ENCODE measurements at regions not wholly inside any gene's neighbourhood (a gene's known extent, or its start where the extent isn't known, plus 50 kb on each side); places are given as distances from the start of the nearest gene placed in this dataset.
"Not testable (repeated sequence)": the region's sequence is repeated elsewhere in the genome, so short reads cannot be mapped to it uniquely, and the experiment has no call there.

GRCh38 chr22:44650806-44651205, 51.2 kb upstream of the PRR5 start:
- DNase-seq = no peak

GRCh38 chr22:44648821-44649565, 53.0 kb upstream of the PRR5 start:
- DNase-seq = no peak

- no peak for DNase-seq
Observed at GRCh38 chr22:44648085-44648820, 53.8 kb upstream of the PRR5 start.

GRCh38 chr22:44647141-44647540, 54.9 kb upstream of the PRR5 start:
- no peak for DNase-seq

- DNase-seq = no peak
Observed at GRCh38 chr22:44646668-44647067, 55.3 kb upstream of the PRR5 start.

GRCh38 chr22:44646141-44646540, 55.9 kb upstream of the PRR5 start:
- DNase-seq = no peak

- DNase-seq = no peak
Observed at GRCh38 chr22:44645531-44645930, 56.5 kb upstream of the PRR5 start.

GRCh38 chr22:44645083-44645482, 56.9 kb upstream of the PRR5 start:
- no peak for DNase-seq

- not testable (repeated sequence) for DNase-seq
Observed at GRCh38 chr22:44643526-44644101, 58.4 kb upstream of the PRR5 start.

GRCh38 chr22:44642096-44642644, 59.8 kb upstream of the PRR5 start:
- no peak for DNase-seq

GRCh38 chr22:44640618-44641155, 61.3 kb upstream of the PRR5 start:
- DNase-seq = no peak

GRCh38 chr22:44639891-44640617, 62.0 kb upstream of the PRR5 start:
- no peak for DNase-seq

- DNase-seq = no peak
Observed at GRCh38 chr22:44638971-44639760, 62.8 kb upstream of the PRR5 start.

GRCh38 chr22:44636502-44637206, 65.3 kb upstream of the PRR5 start:
- DNase-seq = not testable (repeated sequence)

- DNase-seq = not testable (repeated sequence)
Observed at GRCh38 chr22:44635567-44635966, 66.4 kb upstream of the PRR5 start.

GRCh38 chr22:44634426-44635321, 67.3 kb upstream of the PRR5 start:
- DNase-seq = no peak

GRCh38 chr22:44633647-44634046, 68.4 kb upstream of the PRR5 start:
- DNase-seq = no peak

GRCh38 chr22:44632541-44633396, 69.2 kb upstream of the PRR5 start:
- no peak for DNase-seq

GRCh38 chr22:44630826-44631225, 71.2 kb upstream of the PRR5 start:
- DNase-seq = no peak

Measured in occipital lobe (tissue), 1 donor.